ENCODE measurements at regions not wholly inside any gene's neighbourhood (a gene's known extent, or its start where the extent isn't known, plus 50 kb on each side); places are given as distances from the start of the nearest gene placed in this dataset.

DNA sequence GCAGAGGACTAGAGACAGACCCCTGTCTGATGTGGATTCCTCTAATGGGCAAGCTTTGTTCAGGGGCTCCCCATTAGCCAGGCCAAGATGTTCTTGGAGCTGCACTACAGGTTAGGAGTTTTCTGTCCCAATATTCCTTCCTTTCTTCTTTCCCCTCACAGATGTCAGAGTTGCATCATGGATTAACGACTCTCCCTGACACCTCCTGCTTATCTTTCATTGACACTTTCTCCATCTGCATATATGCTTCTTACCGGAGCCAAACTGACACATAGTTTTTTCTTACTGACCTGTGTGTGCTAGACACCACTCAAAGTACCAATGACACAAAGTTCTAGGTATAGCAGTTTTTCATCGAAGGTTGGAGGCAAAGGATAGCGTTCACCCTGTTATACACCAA is 228.6 kb upstream of the HCCS start:
- TF ChIP-seq, protein P1, sequence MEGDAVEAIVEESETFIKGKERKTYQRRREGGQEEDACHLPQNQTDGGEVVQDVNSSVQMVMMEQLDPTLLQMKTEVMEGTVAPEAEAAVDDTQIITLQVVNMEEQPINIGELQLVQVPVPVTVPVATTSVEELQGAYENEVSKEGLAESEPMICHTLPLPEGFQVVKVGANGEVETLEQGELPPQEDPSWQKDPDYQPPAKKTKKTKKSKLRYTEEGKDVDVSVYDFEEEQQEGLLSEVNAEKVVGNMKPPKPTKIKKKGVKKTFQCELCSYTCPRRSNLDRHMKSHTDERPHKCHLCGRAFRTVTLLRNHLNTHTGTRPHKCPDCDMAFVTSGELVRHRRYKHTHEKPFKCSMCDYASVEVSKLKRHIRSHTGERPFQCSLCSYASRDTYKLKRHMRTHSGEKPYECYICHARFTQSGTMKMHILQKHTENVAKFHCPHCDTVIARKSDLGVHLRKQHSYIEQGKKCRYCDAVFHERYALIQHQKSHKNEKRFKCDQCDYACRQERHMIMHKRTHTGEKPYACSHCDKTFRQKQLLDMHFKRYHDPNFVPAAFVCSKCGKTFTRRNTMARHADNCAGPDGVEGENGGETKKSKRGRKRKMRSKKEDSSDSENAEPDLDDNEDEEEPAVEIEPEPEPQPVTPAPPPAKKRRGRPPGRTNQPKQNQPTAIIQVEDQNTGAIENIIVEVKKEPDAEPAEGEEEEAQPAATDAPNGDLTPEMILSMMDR (IDR thresholded peaks at IDR 0.05; ENCODE audit: insufficient read depth, low read depth, low read length, missing control alignments) = no peak
- no peak overlapping the region for H3K4me3 ChIP-seq (ENCODE audit: low read depth, low read length)
- no peak for DNase-seq (ENCODE audit: low read depth)

GRCh38 chrX:10884246-10884645 is 226.9 kb upstream of the HCCS start:
- no peak overlapping the region for H3K4me3 ChIP-seq (ENCODE audit: low read depth, low read length)
- no peak for DNase-seq (ENCODE audit: low read depth)
- TF ChIP-seq, protein P1 (IDR thresholded peaks at IDR 0.05; ENCODE audit: insufficient read depth, low read depth, low read length, missing control alignments) = no peak

- TF ChIP-seq, protein P1 (IDR thresholded peaks at IDR 0.05; ENCODE audit: insufficient read depth, low read depth, low read length, missing control alignments) = no peak
- DNase-seq (ENCODE audit: low read depth) = no peak
- H3K4me3 ChIP-seq (ENCODE audit: low read depth, low read length) = no peak overlapping the region
Measured at GRCh38 chrX:10892621-10893225, 218.4 kb upstream of the HCCS start.

GRCh38 chrX:10893366-10893765 is 217.8 kb upstream of the HCCS start:
- H3K4me3 ChIP-seq (ENCODE audit: low read depth, low read length) = no peak overlapping the region
- TF ChIP-seq, protein P1 (IDR thresholded peaks at IDR 0.05; ENCODE audit: insufficient read depth, low read depth, low read length, missing control alignments) = no peak
- no peak for DNase-seq (ENCODE audit: low read depth)

- no peak for DNase-seq (ENCODE audit: low read depth)
- no peak overlapping the region for H3K4me3 ChIP-seq (ENCODE audit: low read depth, low read length)
- TF ChIP-seq, protein P1 (IDR thresholded peaks at IDR 0.05; ENCODE audit: insufficient read depth, low read depth, low read length, missing control alignments) = no peak
Measured at GRCh38 chrX:10893976-10894375, 217.2 kb upstream of the HCCS start.

- H3K4me3 ChIP-seq (ENCODE audit: low read depth, low read length) = no peak overlapping the region
- TF ChIP-seq, protein P1 (IDR thresholded peaks at IDR 0.05; ENCODE audit: insufficient read depth, low read depth, low read length, missing control alignments) = no peak
- no peak for DNase-seq (ENCODE audit: low read depth)
Measured at GRCh38 chrX:10897768-10898167, 213.4 kb upstream of the HCCS start.

Measured in GM12865 (cell line).